ENCODE measurements at regions not wholly inside any gene's neighbourhood (a gene's known extent, or its start where the extent isn't known, plus 50 kb on each side); places are given as distances from the start of the nearest gene placed in this dataset.

GRCh38 chr10:6650586-6650985 is 70.5 kb upstream of the PRKCQ start:
- TF ChIP-seq, protein P1, sequence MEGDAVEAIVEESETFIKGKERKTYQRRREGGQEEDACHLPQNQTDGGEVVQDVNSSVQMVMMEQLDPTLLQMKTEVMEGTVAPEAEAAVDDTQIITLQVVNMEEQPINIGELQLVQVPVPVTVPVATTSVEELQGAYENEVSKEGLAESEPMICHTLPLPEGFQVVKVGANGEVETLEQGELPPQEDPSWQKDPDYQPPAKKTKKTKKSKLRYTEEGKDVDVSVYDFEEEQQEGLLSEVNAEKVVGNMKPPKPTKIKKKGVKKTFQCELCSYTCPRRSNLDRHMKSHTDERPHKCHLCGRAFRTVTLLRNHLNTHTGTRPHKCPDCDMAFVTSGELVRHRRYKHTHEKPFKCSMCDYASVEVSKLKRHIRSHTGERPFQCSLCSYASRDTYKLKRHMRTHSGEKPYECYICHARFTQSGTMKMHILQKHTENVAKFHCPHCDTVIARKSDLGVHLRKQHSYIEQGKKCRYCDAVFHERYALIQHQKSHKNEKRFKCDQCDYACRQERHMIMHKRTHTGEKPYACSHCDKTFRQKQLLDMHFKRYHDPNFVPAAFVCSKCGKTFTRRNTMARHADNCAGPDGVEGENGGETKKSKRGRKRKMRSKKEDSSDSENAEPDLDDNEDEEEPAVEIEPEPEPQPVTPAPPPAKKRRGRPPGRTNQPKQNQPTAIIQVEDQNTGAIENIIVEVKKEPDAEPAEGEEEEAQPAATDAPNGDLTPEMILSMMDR (conservative IDR thresholded peaks at IDR 0.05; ENCODE audit: low read depth, low read length), result no peak
- TF ChIP-seq EZH2 (IDR thresholded peaks at IDR 0.05; ENCODE audit: low read length, unreplicated experiment) (no peak), EZH2phosphoT487 (IDR thresholded peaks at IDR 0.05; ENCODE audit: borderline replicate concordance, low read length) (no peak)
